Activated CD8-positive, alpha-beta memory T cell treated with anti-CD3 and anti-CD28 coated beads for 24 hours (primary cell): ENCODE measurements at regions not wholly inside any gene's neighbourhood (a gene's known extent, or its start where the extent isn't known, plus 50 kb on each side); places are given as distances from the start of the nearest gene placed in this dataset.

Source experiments
- DNase-seq: peaks from one replicate; pipeline ENCODE4 v3.0.0-alpha.2; 2020

GRCh38 chr5:173458828-173459609 is 130.8 kb upstream of the STC2 start:
- DNase-seq, result no peak

GRCh38 chr5:173457482-173457881 is 129.3 kb upstream of the STC2 start:
- no peak for DNase-seq

- no peak for DNase-seq
Measured at GRCh38 chr5:173456751-173457171, 128.5 kb upstream of the STC2 start.

- no peak for DNase-seq
Measured at GRCh38 chr5:173456181-173456580, 128.0 kb upstream of the STC2 start.

- DNase-seq, result no peak
Measured at GRCh38 chr5:173455599-173455957, 127.4 kb upstream of the STC2 start.

GRCh38 chr5:173454736-173455598 is 126.8 kb upstream of the STC2 start:
- no peak for DNase-seq

- DNase-seq, result no peak
Measured at GRCh38 chr5:173454361-173454735, 126.1 kb upstream of the STC2 start.

GRCh38 chr5:173453167-173453566 is 125.0 kb upstream of the STC2 start:
- no peak for DNase-seq

GRCh38 chr5:173452119-173452905 is 124.1 kb upstream of the STC2 start:
- DNase-seq, result no peak

- no peak for DNase-seq
Measured at GRCh38 chr5:173451651-173452050, 123.4 kb upstream of the STC2 start.

GRCh38 chr5:173451031-173451430 is 122.8 kb upstream of the STC2 start:
- no peak for DNase-seq

GRCh38 chr5:173450188-173450587 is 122.0 kb upstream of the STC2 start:
- DNase-seq, result no peak

GRCh38 chr5:173448856-173449255 is 120.6 kb upstream of the STC2 start:
- no peak for DNase-seq

- DNase-seq, result no peak
Measured at GRCh38 chr5:173443971-173444370, 115.8 kb upstream of the STC2 start.

GRCh38 chr5:173441053-173441628 is 112.9 kb upstream of the STC2 start:
- no peak for DNase-seq

- DNase-seq, result no peak
Measured at GRCh38 chr5:173438951-173439350, 110.7 kb upstream of the STC2 start.

- DNase-seq, result no peak
Measured at GRCh38 chr5:173435447-173435846, 107.2 kb upstream of the STC2 start.

- no peak for DNase-seq
Measured at GRCh38 chr5:173434270-173434669, 106.1 kb upstream of the STC2 start.

GRCh38 chr5:173430394-173430793 is 102.2 kb upstream of the STC2 start:
- DNase-seq, result no peak

- no peak for DNase-seq
Measured at GRCh38 chr5:173429489-173430150, 101.4 kb upstream of the STC2 start.

GRCh38 chr5:173423452-173424117 is 95.4 kb upstream of the STC2 start:
- no peak for DNase-seq

- DNase-seq, result no peak
Measured at GRCh38 chr5:173420108-173420507, 91.9 kb upstream of the STC2 start.
